ENCODE measurements at regions not wholly inside any gene's neighbourhood (a gene's known extent, or its start where the extent isn't known, plus 50 kb on each side); places are given as distances from the start of the nearest gene placed in this dataset.

DNA sequence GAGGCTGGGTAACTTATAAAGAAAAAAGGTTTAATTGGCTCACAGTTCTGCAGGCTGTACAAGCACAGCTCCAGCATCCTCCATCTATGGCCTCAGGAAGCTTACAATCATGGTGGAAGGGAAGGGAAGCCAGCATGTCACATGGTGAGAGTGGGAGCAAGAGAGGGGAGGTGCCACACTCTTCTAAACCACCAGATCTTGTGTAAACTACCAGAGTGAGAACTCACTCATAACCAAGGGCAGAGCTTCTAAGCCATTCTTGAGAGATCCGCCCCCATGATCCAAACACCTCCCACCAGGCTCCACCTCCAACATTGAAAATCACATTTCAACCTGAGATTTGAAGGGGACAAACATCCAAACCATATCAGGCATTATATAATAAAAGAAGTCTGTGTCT lies 121.6 kb upstream of the CDC42EP3 start:
- TF ChIP-seq POLR2A (IDR thresholded peaks at IDR 0.05): no peak
- TF ChIP-seq, protein P1, sequence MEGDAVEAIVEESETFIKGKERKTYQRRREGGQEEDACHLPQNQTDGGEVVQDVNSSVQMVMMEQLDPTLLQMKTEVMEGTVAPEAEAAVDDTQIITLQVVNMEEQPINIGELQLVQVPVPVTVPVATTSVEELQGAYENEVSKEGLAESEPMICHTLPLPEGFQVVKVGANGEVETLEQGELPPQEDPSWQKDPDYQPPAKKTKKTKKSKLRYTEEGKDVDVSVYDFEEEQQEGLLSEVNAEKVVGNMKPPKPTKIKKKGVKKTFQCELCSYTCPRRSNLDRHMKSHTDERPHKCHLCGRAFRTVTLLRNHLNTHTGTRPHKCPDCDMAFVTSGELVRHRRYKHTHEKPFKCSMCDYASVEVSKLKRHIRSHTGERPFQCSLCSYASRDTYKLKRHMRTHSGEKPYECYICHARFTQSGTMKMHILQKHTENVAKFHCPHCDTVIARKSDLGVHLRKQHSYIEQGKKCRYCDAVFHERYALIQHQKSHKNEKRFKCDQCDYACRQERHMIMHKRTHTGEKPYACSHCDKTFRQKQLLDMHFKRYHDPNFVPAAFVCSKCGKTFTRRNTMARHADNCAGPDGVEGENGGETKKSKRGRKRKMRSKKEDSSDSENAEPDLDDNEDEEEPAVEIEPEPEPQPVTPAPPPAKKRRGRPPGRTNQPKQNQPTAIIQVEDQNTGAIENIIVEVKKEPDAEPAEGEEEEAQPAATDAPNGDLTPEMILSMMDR (IDR thresholded peaks at IDR 0.05): no peak

Data from vagina (tissue), 2 donors.